MM.1S (cell line): ENCODE measurements at regions not wholly inside any gene's neighbourhood (a gene's known extent, or its start where the extent isn't known, plus 50 kb on each side); places are given as distances from the start of the nearest gene placed in this dataset.

Experiments
- CTCF ChIP-seq: fragments of 300-600 bp; sonication (generic); IDR thresholded peaks from 2 replicates; pipeline ENCODE4 v1.5.1; 2016; ENCODE audit warnings: antibody characterized with exemption, low read length, mixed read lengths
- EZH2 ChIP-seq: fragments of 300-600 bp; sonication (generic); optimal IDR thresholded peaks from 2 replicates; pipeline ENCODE3; 2017; ENCODE audit warnings: low read depth, mild to moderate bottlenecking, antibody characterized with exemption, low read length, mixed read lengths
- EZH2phosphoT487 ChIP-seq: fragments of 300-600 bp; sonication (generic); IDR thresholded peaks from 2 replicates; pipeline ENCODE4 v1.6.1; 2018; ENCODE audit warnings: antibody characterized with exemption, low read length

GRCh38 chr11:26044389-26044788 lies 287.5 kb upstream of the ANO3 start:
- TF ChIP-seq CTCF (no peak), EZH2phosphoT487 (no peak), EZH2 (no peak)
